CD14-positive monocyte (primary cell): ENCODE measurements at regions not wholly inside any gene's neighbourhood (a gene's known extent, or its start where the extent isn't known, plus 50 kb on each side); places are given as distances from the start of the nearest gene placed in this dataset.

Experiments used
- DNase-seq, 3 donors: peaks; one replicate each; pipeline ENCODE4 v3.0.0-alpha.2; 2011 to 2022
- H2AFZ ChIP-seq: 2 replicates; pipeline ENCODE4 v1.6.0; 2012; ENCODE audit warnings: mild to moderate bottlenecking, low read depth, low read length, inconsistent platforms; ENCODE audit not compliant: insufficient read depth, poor library complexity, severe bottlenecking
- H3K27ac ChIP-seq, 2 donors: 1 replicate in 1 of 2; 2 replicates in 1 of 2; pipeline ENCODE4 v1.5.1; 2012 to 2013; ENCODE audit warnings: low read length in 2 of 2, control low read depth in 1 of 2, inconsistent platforms in 1 of 2, low read depth in 1 of 2, mild to moderate bottlenecking in 1 of 2
- H3K27me3 ChIP-seq, 2 donors: one replicate each; pipeline versions ENCODE4 v1.6.0 to v1.6.1; 2011 to 2013; ENCODE audit warnings: low read length in 2 of 2; ENCODE audit not compliant: control insufficient read depth in 2 of 2, insufficient read depth in 2 of 2
- H3K36me3 ChIP-seq, 2 donors: replicated peaks in 1 of 2; 1 replicate in 1 of 2; 2 replicates in 1 of 2; pipeline versions ENCODE4 v1.5.1 to v1.6.1; 2012 to 2013; ENCODE audit warnings: low read length in 2 of 2, control low read depth in 1 of 2, inconsistent platforms in 1 of 2, mild to moderate bottlenecking in 1 of 2; ENCODE audit not compliant: insufficient read depth in 2 of 2, control insufficient read depth in 1 of 2
- H3K4me1 ChIP-seq, 2 donors: 1 replicate in 1 of 2; 2 replicates in 1 of 2; pipeline versions ENCODE4 v1.5.1 to v1.6.1; 2012 to 2013; ENCODE audit warnings: low read length in 2 of 2, control low read depth in 1 of 2, inconsistent platforms in 1 of 2, mild to moderate bottlenecking in 1 of 2, moderate library complexity in 1 of 2; ENCODE audit not compliant: insufficient read depth in 2 of 2, control insufficient read depth in 1 of 2
- H3K4me2 ChIP-seq: replicated peaks from 2 replicates; pipeline ENCODE3; 2012; ENCODE audit warnings: low read length, moderate library complexity, mild to moderate bottlenecking; ENCODE audit not compliant: poor library complexity, severe bottlenecking; ENCODE audit errors: extremely low read depth
- H3K4me3 ChIP-seq, 3 experiments: fragments of 200-600 bp in 1 of 3; sonication (generic) in 1 of 3; replicated peaks in 1 of 3; 1 replicate in 2 of 3; 2 replicates in 1 of 3; pipeline ENCODE4 v1.5.1; 2011 to 2013; ENCODE audit warnings: low read length in 3 of 3, mild to moderate bottlenecking in 3 of 3, control low read depth in 2 of 3, low read depth in 2 of 3, inconsistent platforms in 1 of 3, moderate library complexity in 1 of 3
- H3K79me2 ChIP-seq: 2 replicates; pipeline ENCODE4 v1.6.0; 2012; ENCODE audit warnings: mild to moderate bottlenecking, control low read depth, inconsistent platforms, low read length, moderate library complexity; ENCODE audit not compliant: insufficient read depth
- H3K9ac ChIP-seq: 2 replicates; pipeline ENCODE4 v1.6.0; 2017; ENCODE audit warnings: low read length, mild to moderate bottlenecking; ENCODE audit not compliant: insufficient read depth, poor library complexity, severe bottlenecking
- H3K9me3 ChIP-seq, 2 donors: replicated peaks in 1 of 2; 1 replicate in 1 of 2; 2 replicates in 1 of 2; pipeline versions ENCODE4 v1.5.1 to v1.6.1; 2012 to 2013; ENCODE audit warnings: low read length in 2 of 2, control low read depth in 1 of 2; ENCODE audit not compliant: control insufficient read depth in 1 of 2, insufficient read depth in 1 of 2
- H4K20me1 ChIP-seq: 2 replicates; pipeline ENCODE4 v1.6.0; 2012; ENCODE audit warnings: mild to moderate bottlenecking, low read length, control low read depth, moderate library complexity; ENCODE audit not compliant: insufficient read depth
- H3K27ac Mint-ChIP-seq, 7 donors: one replicate each; pipeline ENCODE4 v1.8.0; 2020; ENCODE audit warnings: mild to moderate bottlenecking in 7 of 7, mixed read lengths in 7 of 7, moderate library complexity in 6 of 7, inconsistent platforms in 2 of 7
- H3K27me3 Mint-ChIP-seq, 3 donors: one replicate each; pipeline ENCODE4 v1.8.0; 2021 to 2022; ENCODE audit warnings: low read depth in 3 of 3, mild to moderate bottlenecking in 3 of 3, mixed read lengths in 3 of 3, moderate library complexity in 3 of 3, inconsistent platforms in 1 of 3
- H3K36me3 Mint-ChIP-seq, 2 donors: one replicate each; pipeline ENCODE4 v1.8.0; 2020; ENCODE audit warnings: mixed read lengths in 2 of 2, inconsistent platforms in 1 of 2, mild to moderate bottlenecking in 1 of 2
- H3K4me1 Mint-ChIP-seq: one replicate; pipeline ENCODE4 v1.8.0; 2020; ENCODE audit warnings: mild to moderate bottlenecking, mixed read lengths
- H3K4me3 Mint-ChIP-seq, 2 donors: one replicate each; pipeline ENCODE4 v1.8.0; 2020; ENCODE audit warnings: mild to moderate bottlenecking in 2 of 2, mixed read lengths in 2 of 2, moderate library complexity in 1 of 2
- H3K9me3 Mint-ChIP-seq, 7 donors: one replicate each; pipeline ENCODE4 v1.8.0; 2020 to 2022; ENCODE audit warnings: mixed read lengths in 7 of 7, mild to moderate bottlenecking in 6 of 7, moderate library complexity in 6 of 7, inconsistent platforms in 2 of 7
- WGBS: methylation state at CpG from one replicate; pipeline ENCODE4 v1.1.5; 2013; ENCODE audit warnings: missing lambda C conversion rate; ENCODE audit not compliant: insufficient coverage; 5-methylcytosine and 5-hydroxymethylcytosine counted together
- intact Hi-C, 2 donors: fragments of 100-400 bp; cut with micrococcal nuclease; formaldehyde crosslinking; loops; one replicate each; pipeline versions ENCODE4 v1.15.0 to v1.15.1; 2023
- TF ChIP-seq, protein P1 (sequence below): fragments of 200-600 bp; IDR thresholded peaks from one replicate; pipeline ENCODE4 v1.8.0; 2022; ENCODE audit warnings: antibody characterized with exemption, mild to moderate bottlenecking

DNA sequence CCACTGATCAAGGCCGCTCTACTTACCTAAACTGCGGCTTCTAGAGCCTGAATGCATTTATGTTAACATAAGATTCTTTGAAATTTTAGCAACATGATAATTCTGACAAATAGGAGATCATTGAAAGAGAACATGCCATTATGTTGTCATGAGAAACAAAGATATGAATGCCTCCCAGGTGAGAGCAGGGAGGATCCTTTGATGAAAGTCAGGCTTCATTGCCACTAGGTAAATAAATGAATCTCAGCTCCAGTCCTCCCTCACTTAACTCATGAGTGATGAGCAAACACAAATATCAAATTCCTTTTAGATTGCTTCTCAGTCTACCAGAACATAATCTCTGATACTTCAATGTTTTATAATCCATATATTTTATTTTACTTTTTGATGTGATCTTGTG is 463.2 kb upstream of the CDH7 start:
- Histone ChIP-seq H2AFZ (no peak overlapping the region), H3K36me3 (no peaks in the 10 kb centered on the region), H3K4me3 (no peak overlapping the region), H3K9ac (no peak overlapping the region), H3K27me3 (no peaks in the 10 kb centered on the region), H3K4me2 (no peak overlapping the region), H3K79me2 (no peaks in the 10 kb centered on the region), H3K27ac (no peak overlapping the region), H4K20me1 (no peaks in the 10 kb centered on the region), H3K4me1 (no peaks in the 10 kb centered on the region), H3K9me3 (peaks cover 0 to 5% of the 10 kb centered on the region in 2 donors)
- WGBS: no CpG with 5 or more reads among the region's 2 CpGs
- no peak for DNase-seq
- peaks cover 0 to 5% (median 2%) of the 10 kb centered on the region in 7 donors for H3K9me3 Mint-ChIP-seq
- H3K27me3 Mint-ChIP-seq: no peaks in the 10 kb centered on the region
- no peaks in the 10 kb centered on the region for H3K36me3 Mint-ChIP-seq
- TF ChIP-seq, protein P1, sequence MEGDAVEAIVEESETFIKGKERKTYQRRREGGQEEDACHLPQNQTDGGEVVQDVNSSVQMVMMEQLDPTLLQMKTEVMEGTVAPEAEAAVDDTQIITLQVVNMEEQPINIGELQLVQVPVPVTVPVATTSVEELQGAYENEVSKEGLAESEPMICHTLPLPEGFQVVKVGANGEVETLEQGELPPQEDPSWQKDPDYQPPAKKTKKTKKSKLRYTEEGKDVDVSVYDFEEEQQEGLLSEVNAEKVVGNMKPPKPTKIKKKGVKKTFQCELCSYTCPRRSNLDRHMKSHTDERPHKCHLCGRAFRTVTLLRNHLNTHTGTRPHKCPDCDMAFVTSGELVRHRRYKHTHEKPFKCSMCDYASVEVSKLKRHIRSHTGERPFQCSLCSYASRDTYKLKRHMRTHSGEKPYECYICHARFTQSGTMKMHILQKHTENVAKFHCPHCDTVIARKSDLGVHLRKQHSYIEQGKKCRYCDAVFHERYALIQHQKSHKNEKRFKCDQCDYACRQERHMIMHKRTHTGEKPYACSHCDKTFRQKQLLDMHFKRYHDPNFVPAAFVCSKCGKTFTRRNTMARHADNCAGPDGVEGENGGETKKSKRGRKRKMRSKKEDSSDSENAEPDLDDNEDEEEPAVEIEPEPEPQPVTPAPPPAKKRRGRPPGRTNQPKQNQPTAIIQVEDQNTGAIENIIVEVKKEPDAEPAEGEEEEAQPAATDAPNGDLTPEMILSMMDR: no peak
- H3K4me1 Mint-ChIP-seq: no peaks in the 10 kb centered on the region
- intact Hi-C loops: no loop called here
- H3K27ac Mint-ChIP-seq: no peak overlapping the region
- no peak overlapping the region for H3K4me3 Mint-ChIP-seq

DNA sequence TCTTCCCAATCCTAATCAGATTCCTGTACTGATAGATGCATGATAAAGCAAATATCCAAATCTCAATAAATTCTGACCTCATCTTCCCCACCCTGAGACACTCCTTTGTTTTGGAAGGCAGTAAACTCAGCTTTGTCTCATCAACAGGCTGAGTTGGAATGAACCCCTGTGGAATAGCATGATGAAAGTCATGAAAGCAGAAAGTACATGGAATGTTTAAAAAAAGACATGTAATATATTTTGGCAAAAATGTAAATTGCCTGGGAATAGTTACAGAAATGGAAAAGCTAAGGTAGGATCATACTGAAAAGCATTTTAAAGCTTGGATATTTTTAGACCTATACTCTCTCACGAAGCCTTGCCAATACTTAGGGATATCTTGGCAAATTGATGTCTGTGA is 468.7 kb upstream of the CDH7 start:
- H3K27ac Mint-ChIP-seq: no peak overlapping the region
- intact Hi-C loops: no loop called here
- H2AFZ ChIP-seq: no peak overlapping the region

More for the DNA sequence above, 468.7 kb upstream of the CDH7 start:
- H3K4me1 Mint-ChIP-seq: no peaks in the 10 kb centered on the region
- Histone ChIP-seq H3K9ac (no peak overlapping the region), H4K20me1 (no peaks in the 10 kb centered on the region), H3K4me3 (no peak overlapping the region), H3K27ac (no peak overlapping the region), H3K36me3 (no peaks in the 10 kb centered on the region), H3K4me1 (no peaks in the 10 kb centered on the region), H3K4me2 (no peak overlapping the region), H3K9me3 (peaks cover 3 to 5% of the 10 kb centered on the region in 2 donors), H3K79me2 (no peaks in the 10 kb centered on the region), H3K27me3 (no peaks in the 10 kb centered on the region)
- H3K27me3 Mint-ChIP-seq: no peaks in the 10 kb centered on the region
- no peak overlapping the region for H3K4me3 Mint-ChIP-seq
- no CpG with 5 or more reads among the region's 1 CpG for WGBS
- peaks cover 0 to 9% (median 2%) of the 10 kb centered on the region in 7 donors for H3K9me3 Mint-ChIP-seq
- DNase-seq: no peak
- H3K36me3 Mint-ChIP-seq: no peaks in the 10 kb centered on the region
- TF ChIP-seq, protein P1: no peak
